ENCODE measurements at regions not wholly inside any gene's neighbourhood (a gene's known extent, or its start where the extent isn't known, plus 50 kb on each side); places are given as distances from the start of the nearest gene placed in this dataset.

DNA sequence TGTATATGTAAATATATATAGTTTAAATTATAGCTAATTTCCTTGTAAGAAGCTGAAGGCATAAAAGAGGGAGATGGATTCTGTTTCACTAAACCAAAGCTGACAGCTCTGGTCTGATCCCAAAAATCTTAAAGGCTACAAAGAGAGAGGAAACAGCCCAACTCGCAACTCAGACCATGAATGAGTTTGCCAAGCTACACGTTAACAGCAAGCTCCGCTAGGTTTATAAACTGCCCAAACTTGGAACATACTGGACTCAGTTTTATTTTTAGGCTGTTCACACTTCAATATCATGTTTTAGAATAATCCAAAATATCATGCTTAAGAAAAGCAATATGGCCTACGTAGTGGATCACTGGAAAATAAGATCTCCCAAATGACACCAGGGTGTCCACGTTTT lies 318.3 kb upstream of the RPS23 start:
- no peak for TF ChIP-seq JUN (IDR thresholded peaks at IDR 0.05)
- no peak for TF ChIP-seq CTCF (IDR thresholded peaks at IDR 0.05)
- TF ChIP-seq, protein P1, sequence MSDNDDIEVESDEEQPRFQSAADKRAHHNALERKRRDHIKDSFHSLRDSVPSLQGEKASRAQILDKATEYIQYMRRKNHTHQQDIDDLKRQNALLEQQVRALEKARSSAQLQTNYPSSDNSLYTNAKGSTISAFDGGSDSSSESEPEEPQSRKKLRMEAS (IDR thresholded peaks at IDR 0.05) = no peak
- TF ChIP-seq HEYL (CRISPR knock-in tag; IDR thresholded peaks at IDR 0.05) = no peak
